ENCODE measurements at regions not wholly inside any gene's neighbourhood (a gene's known extent, or its start where the extent isn't known, plus 50 kb on each side); places are given as distances from the start of the nearest gene placed in this dataset.
A peak's percentile ranks its signal among the peaks of the same experiment; 100 is the strongest.
"Not testable (repeated sequence)": the region's sequence is repeated elsewhere in the genome, so short reads cannot be mapped to it uniquely, and the experiment has no call there.

DNA sequence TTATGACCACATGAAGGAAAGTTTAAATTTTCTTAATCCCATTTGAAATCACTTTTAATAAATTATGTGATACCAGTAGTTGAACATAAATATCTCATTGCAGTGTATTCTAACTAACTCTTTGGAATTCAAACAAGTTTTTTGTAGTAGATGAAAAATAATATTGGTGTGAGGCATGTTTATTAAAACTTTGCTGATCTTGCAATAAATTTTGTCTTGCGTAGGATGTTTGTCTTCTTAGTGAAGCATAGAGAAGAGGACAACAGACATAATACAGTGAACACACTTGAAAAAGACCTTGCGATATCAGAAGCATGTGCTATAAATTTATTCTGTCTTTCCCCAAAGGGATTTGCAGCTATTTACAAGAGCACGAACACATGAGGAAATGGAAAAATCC, 140.7 kb downstream of the HTR1B start:
- DNase-seq = no peak

DNA sequence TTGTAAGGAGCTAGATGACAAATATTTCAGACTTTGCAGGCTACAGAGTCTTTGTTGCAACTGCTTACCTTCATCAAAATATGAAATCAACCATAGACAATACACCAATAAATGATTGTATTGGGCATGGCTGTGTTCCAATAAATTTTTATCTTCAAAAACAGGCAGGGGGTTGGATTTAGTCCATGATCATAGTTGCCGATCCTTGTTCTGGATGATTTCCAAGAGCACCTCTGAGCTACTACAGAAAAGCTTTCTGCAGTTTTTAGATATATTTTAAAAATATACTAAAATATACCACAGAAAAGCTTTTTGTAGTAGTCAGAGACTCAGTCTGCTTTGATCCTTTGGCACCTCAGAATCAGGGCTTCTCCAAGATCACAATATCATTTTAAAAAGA, 145.0 kb downstream of the HTR1B start:
- DNase-seq = no peak

DNA sequence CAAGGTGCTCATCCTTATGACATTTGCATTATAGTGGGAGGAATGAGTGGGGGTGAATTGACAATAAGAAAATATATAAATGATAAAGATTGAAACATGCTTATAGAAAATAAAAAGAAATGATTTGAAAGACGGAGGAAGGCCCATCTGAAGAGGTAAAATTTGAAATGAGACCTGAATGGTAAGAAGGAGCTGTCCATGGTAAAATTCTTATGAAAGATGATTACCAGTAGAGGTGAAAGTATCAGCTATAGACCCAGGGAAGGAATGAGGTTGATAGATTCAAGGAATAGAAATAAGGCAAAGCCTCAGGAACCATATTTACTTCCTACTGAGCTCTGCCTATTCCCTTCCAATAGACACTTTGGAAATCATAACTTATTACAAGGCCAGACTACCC, 149.7 kb downstream of the HTR1B start:
- peak; percentile 8 to 28 for DNase-seq

DNA sequence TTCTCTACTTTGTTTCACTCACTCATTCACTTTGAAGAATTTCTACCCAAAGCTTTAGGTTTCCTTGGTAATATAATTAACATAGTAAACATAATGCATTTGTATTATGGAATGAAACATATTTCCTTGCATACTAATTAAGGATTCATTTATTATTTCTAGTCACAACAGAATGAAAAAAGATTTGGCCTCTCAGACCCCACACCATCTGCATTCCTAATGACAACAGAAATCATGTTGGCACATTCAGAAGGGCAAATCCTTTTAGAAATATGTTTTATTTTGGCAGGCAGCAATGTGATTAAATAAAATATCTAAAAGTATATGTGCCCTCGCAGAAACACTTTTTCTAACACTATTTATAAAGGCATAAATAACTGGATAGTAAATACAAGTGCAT, 163.4 kb downstream of the HTR1B start:
- DNase-seq = no peak

DNA sequence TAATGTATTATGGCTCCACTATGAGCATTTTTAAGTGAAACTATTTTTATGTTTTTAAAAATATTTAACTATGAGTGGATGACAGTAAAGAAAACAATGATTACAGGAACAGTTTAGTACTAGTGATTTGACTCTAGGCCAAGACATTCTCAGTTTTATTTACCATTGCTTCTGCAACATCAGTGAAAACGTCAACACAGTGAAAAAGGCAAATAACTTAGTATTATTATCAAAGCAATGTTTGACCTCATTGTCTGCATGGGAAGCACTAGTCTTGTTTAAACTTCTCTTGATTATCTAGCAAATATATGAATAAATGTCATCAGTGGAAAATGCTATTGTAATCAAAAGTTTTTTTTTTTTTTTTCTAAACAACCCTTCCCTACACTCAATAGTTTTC, 165.0 kb downstream of the HTR1B start:
- no peak for DNase-seq

DNA sequence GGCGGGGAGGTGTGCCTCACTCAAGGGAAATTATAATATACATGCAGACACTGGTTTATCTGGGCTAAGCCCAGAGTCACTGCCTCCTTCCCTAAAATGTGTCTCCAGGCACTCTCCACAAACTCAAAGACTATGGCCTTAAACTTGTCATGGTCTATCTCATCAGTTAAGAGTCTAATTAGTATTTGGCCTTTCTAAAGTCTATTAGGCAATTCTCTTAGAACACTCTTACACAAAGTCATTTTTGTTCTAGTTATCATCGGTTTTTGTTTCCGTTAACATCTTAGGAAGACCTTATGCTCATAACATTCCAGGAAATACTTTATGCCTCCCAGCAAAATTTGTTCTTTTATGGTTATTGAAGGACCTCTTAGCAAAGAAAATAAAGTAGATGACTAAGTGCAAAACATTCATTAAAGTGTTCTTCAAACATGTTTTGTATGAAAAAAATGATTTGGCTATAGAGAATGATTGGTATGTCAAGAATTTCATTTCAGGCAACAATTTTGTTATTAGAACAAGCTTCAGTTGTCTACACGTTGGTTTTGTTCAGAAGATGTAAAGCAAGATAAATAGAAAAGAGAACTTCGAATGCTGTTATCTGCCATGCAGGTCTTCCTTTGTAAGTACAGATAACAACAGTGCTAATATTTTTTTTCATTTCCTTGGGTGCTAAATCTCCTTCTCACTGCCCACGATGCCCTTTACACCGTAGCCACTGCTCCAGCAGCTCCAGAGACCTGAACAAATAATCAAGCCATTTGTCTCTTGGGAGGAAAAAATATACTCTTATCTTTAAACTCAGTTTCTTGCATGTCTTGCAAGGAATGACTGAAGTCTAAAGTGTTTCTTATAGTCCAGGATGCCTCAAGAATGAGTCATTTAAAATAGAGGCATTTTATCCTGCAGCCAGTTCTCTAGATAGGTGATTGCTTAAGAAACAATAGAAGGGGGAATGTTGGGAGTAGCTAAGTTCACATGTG, 170.4 kb downstream of the HTR1B start:
- no peak for DNase-seq

DNA sequence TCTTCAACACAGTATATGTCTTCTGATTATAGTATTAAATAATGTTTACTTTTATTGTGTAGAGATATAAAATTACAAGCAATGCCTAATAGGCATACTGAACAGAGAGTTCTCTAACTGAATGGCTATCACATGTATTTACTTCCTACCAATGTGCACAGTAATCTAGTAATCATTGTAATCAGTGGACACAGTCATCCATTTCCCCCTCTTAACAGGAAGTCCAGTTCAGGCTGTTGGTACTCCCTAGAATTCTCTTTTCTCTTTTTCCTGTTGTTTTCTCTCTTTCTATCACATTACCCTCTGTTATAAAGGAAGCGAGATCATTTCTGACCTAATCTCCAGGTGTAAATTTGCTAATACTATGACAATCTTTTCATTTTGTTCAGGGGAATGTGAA, 172.5 kb downstream of the HTR1B start:
- no peak for DNase-seq

DNA sequence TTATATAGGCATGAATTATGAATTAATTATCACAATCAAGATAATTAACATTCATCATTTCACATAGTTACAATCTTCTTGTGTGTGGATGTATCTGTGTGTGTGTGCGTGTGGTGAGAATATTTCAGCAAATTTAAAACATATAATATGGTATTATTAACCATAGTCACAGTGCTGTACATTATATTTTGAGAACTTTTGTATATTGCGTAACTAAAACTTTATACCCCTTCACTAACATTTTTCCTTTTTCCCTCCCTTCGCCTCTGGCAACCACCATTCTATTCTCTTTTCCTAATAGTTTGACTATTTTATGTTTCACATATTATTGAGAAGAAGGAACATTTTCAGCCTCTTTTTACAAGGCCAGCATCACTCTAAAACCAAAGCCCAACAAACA, 176.8 kb downstream of the HTR1B start:
- DNase-seq = no peak

DNA sequence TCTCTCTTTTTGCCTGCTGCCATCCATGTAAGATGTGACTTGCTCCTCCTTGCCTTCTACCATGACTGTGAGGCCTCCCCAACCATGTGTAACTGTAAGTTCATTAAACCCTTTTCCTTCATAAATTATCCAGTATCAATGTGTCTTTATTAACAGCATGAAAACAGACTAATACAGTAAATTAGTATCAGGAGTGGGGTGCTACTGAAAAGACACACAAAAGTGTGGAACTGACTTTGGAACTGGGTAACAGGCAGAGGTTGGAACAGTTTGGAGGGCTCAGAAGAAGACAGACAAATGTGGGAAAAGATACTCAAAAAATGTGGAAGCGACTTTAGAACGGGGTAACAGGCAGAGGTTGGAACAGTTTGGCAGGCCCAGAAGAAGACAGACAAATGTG, 189.4 kb downstream of the HTR1B start:
- no peak for DNase-seq

DNA sequence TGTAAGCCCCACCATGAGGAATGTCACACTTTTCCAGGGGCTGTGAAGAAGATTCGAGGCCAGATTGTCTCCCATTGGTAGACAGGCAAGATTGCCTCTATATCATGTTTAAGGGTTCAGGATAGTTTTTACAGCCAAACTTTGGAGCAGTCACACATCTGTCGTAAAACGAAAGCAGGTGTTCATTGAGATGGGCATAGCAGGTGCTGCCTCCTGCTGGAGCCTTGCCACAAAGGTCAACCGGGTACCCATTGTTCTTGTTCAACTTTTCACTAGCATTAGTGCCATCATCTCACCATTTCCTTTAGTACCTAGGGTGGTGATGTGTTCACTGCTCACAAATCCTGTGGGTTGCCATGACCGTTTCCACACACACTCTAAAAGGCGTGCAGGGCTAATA, 198.3 kb downstream of the HTR1B start:
- DNase-seq = no peak

DNA sequence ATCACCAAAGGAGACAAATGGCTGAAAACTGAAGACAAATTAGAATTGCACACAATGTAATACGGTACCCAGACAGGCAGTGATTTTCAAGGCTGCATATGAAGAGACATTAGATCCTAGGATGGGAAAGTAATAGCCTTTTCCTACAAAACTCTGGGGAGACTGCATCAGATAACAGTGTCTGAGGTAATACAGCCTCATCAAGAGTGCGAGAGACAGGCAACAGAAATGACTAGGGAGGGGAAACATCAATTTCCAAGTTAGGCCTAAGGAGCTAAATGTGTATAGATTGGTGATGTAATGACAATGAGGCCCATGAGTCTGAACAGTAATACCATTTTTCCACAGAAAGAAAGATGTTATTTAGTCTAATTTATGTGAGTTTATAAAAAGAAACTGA, 200.3 kb downstream of the HTR1B start:
- no peak for DNase-seq

DNA sequence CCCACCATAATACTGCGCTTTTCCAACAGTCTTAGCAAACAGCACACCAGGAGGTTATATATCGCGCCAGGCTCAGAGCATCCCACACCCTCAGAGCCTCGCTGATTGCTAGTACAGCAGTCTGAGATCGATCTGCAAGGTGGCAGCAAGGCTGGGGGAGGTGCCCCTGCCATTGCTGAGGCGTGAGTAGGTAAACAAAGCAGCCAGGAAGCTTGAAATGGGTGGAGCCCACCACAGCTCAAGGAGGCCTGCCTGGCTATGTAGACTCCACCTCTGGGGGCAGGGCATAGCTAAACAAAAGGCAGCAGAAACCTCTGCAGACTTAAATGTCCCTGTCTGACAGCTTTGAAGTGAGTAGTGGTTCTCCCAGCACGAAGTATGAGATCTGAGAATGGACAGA, 211.5 kb downstream of the HTR1B start:
- not testable (repeated sequence) for DNase-seq

DNA sequence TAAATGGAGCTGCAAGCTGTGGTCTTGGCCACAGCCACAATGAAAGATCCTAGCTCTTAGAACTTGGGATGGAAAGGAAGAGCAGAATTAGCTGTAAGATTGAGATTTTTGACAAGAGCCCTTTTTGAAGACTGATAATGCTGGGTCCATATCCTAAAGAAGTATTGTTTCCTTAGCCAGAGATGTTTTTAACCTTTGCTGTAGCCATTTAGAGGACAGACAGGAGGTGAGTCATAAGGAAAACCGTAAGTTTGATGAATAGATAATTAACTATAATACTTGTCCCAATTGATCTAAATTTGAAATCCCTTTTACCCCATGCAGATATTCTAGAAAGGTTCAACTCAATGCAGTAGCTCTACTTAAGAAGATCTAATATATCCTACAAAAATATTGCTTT, 213.7 kb downstream of the HTR1B start:
- DNase-seq = no peak

DNA sequence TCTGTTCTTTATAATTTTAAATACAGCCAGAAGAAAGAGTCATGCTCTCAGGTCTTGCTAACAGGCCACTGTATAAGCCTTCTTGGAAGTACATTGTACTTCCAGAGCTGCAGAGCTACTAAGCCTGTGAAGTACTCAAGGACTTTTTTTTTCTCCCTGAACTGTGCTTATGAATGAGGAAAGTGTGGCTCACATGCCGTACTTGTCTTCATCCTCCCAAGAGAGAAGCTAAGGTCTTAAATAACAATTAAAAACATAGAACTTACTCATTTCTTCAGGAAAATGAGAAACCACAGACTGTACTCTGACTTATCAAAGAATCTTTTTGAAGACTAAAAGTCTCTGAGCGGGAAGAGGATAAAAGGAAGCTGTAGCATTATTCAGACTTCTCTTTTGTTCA, 218.3 kb downstream of the HTR1B start:
- peak in 1 of 2 experiments; percentile 4 for DNase-seq

DNA sequence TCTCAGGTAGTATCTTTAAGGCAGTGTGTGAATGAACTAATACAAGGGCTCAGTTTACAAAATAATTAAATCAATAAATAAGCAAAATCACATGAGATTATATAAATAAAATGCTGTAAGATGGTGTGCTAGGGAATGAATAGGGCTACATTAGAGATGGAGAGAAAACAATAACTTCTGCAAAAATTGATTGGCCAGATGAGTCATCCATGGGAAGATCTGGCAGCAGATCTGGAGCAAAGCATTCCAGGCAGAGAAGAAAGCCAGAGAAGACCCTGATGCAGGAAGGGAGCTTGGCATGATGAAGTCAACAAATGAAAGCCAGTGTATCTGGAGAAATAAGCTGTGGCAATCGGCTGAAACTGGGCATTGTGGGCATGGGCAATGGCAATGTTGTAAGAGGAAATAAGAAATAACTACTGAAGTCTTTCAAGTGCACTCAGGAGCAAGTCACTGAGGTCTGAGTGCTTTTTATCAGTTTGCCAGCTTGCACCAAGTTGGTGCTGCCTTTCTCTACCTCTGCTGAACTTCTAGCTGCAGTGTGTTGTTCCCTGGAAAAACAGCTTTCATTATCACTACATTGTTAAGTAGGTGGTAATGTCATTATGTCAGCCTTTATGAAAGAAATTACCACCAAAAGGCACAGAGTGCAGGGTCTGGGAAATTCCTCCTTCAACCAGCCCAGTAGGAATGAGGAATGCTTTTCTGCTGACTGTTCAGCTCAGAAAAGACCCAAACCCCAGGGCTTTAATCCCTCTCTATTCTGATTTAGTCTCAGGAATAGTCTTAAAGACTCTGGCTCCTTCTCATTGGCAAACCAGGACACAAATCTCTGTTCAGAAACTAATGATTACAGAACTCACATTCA, 231.6 kb downstream of the HTR1B start:
- no peak for DNase-seq

DNA sequence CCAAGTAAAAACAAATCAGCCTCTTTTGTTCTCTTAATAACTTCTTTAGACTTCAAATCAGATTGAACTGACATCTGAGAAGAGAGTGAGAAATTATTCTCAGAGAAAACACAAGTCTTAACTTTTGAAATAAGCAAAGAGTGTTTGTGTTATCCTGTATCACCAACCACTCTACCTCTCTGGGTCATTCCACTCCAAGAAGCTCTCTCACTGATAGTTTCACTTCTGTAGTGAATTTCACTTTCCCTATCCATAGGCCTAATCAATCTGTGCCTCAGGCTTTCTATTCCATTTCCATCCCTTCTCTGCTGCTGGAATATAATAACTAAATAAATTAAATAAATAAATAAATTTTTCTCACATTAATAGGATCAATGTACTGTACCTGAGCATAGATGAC, 235.0 kb downstream of the HTR1B start:
- DNase-seq = no peak

DNA sequence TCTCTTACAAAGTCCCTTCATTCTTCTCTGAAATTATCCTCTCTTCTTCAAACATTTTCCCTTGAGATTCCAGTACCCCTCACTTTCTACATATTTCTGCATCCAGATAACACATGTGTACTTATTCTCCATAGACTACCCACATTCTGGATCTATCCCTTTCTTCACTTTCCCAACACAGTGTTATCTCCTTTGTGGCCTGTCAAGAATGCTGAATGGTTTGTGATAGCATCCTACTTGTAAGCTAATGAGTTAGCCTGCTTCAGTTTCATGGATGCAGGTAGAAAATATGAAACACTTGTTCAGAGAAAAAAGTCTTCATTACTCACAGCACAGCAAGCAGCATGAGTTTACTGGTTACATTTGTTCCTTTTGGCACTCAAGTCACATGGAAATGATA, 245.4 kb downstream of the HTR1B start:
- no peak for DNase-seq

DNA sequence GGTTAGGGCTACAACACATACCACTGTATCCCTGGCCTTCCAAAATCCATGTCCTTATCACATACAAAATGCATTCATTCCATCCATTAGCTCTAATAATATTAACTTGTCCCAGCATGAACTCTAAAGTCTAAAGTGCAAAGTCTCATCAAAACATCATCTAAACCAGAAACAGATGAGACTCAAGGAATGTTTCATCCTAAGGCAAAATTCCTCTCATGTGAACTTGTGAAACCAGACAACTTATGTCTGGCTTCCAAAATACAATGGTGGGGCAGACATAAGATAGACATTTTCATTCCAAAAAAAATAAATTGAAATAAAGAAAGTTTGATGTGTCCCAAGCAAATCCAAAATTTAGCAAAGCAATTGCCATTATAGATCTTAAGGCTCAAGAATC, 257.4 kb downstream of the HTR1B start:
- no peak for DNase-seq

DNA sequence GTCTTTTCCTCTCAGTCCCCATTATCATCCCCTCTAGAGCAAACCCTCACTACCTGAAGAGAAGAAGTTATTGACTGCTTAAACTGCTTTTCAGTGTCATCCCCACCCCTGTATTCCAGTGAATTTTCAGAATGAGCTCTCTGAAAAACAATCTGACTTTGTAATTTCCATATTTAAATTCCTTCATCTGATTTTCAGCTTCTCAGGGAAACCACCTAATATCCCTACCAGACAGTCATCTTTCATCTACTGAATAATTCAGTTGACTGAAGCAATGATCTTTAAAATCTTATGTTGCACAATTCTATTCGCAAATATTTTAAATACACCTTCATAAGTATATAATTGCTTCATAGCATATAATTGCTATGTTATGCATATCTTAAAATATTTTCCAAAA, 258.7 kb downstream of the HTR1B start:
- DNase-seq = no peak

DNA sequence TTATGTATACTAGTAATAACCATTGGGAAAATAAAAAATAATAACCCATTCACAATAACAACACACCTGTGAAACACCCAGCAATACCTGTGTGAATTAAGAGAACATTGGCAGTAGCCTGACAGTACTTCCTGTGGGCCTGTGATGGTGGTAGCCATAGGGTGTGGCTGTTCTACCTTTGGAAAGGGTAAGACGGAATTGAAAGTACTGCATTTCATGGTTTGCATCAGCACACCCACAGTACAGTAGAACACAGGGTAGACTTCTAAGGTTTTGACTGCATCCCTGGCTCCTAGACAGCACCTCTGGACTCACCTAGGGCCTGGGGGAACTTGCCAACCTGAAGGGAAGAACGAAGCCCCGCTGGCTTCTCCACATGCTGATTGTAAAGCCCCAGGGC, 279.8 kb downstream of the HTR1B start:
- DNase-seq = no peak

DNA sequence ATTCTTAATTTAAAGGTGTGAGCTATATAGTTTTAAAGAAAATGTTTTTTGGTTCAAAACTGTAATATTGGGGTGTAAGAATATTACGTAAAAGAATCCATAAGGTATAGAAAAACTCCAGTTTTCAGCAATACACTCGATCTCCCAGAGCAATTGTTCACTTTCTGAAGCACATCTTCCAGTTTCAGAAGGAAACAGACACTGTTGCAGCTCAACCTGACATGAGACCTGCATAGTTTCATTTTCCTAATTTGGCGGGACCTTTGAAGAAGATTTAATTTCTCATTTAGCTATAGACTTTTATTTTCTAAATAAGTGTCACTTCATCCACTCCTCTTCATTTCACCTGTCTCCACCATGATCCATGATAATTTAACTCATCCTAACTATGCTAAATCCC, 281.5 kb downstream of the HTR1B start:
- no peak for DNase-seq

DNA sequence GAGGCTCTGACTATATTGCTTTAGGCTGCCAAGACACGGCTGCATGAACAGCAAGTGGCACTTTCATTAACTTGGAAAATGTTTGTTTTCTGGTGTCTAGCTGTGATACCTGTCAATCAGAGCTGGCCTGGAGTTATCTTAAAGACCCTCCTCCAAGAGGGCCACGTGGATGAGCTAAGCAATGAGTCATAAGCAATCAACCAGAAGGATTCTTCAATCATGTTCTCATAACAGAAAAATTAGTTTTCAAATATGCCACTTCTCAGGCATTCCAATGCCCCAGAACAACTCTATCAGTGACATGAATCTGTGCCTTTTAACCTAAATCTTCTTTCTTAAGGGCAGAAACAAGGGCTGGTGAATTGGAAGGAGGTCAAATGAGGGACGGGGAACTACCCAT, 283.0 kb downstream of the HTR1B start:
- no peak for DNase-seq

DNA sequence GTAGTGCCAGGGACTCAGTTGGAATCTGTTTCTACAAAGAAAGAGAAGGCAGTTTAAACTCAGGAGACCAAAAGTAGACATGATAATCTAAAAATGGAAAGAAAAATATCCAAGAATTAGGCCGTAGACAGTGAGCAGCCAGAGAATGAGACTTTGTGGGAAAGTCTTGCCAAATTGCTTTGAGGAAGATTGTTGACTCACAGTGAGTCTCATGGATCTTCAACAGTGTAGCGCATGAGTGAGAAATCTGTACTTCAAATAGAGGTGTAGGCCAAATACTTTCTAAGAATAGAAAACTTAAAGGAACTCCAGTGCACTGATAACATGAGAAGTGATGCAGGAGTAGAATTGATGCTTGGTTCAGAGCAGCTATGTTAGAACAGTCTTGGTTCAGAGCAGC, 284.5 kb downstream of the HTR1B start:
- no peak for DNase-seq

DNA sequence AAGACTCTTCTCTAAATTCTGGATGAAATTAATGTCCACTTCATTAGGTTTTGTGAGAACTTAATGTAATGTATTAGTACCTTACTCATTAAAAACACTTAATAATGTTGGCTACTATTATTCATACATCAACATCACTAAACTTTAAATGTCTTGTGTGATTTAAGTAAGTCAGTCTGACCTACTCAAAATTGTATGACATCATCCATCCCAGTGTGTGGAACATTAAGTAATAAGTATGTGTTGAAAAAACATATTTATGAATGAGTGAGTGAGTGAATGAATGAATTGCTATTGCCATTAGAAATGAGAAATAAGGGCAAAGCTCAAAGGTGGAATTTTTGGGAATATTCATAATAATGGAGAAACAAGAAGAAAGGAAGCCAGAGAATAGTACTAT, 285.8 kb downstream of the HTR1B start:
- DNase-seq = no peak

Measured in Kasumi-1 (cell line).